Bronchial epithelial cell (primary cell): ENCODE measurements at regions not wholly inside any gene's neighbourhood (a gene's known extent, or its start where the extent isn't known, plus 50 kb on each side); places are given as distances from the start of the nearest gene placed in this dataset.
"Not testable (repeated sequence)": the region's sequence is repeated elsewhere in the genome, so short reads cannot be mapped to it uniquely, and the experiment has no call there.

Experiments used
- DNase-seq: peaks from one replicate; pipeline ENCODE4 v3.0.0-alpha.2; 2010; ENCODE audit warnings: low read depth
- FAIRE-seq: peaks from 2 replicates; lab custom pipeline; 2011; peaks lifted over from hg19 to GRCh38; lab: Jason Lieb, UNC
- H3K27me3 ChIP-seq: 2 replicates; pipeline ENCODE4 v1.5.1; 2011; ENCODE audit warnings: low read length; ENCODE audit not compliant: control insufficient read depth, insufficient read depth
- H3K36me3 ChIP-seq: 2 replicates; pipeline ENCODE4 v1.5.1; 2011; ENCODE audit warnings: low read length; ENCODE audit not compliant: control insufficient read depth, insufficient read depth
- H3K4me3 ChIP-seq: 2 replicates; pipeline ENCODE4 v1.5.1; 2011; ENCODE audit warnings: mild to moderate bottlenecking, low read depth, low read length, control low read depth
- TF ChIP-seq, protein P1 (sequence below): IDR thresholded peaks from 2 replicates; pipeline ENCODE4 v1.5.1; 2011; ENCODE audit warnings: mild to moderate bottlenecking, moderate library complexity, low read length, control low read depth, inconsistent platforms; ENCODE audit not compliant: insufficient read depth, severe bottlenecking

DNA sequence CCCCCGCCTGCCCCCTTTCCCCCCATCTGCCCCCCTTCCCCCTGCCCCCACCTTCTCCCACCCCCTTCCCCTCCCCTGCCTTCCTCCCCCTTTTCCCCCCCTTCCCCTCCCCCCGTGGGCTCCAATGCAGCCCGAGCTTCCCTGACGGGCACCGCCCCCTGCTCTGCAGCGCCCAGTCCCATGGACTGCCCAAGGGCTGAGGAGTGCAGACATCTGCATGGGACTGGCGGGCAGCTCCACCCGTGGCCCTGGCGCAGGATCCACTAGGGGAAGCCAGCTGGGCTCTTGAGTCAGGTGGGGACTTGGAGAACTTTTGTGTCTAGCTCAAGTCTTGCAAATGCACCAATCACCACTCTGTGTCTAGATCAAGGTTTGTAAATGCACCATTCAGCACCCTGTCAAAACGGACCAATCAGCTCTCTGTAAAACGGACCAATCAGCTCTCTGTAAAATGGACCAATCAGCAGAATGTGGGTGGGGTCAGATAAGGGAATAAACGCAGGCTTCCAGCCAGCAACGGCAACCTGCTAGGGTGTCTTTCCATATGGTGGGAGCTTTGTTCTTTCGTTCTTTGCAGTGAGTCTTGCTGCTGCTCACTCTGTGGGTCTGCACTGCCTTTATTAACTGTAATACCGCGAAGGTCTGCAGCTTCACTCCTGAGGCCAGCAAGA lies 300.5 kb upstream of the PABPC4L start:
- DNase-seq, result no peak
- Histone ChIP-seq H3K4me3 (no peak overlapping the region), H3K36me3 (no peaks in the 10 kb centered on the region), H3K27me3 (no peaks in the 10 kb centered on the region)
- no peak for FAIRE-seq
- TF ChIP-seq, protein P1, sequence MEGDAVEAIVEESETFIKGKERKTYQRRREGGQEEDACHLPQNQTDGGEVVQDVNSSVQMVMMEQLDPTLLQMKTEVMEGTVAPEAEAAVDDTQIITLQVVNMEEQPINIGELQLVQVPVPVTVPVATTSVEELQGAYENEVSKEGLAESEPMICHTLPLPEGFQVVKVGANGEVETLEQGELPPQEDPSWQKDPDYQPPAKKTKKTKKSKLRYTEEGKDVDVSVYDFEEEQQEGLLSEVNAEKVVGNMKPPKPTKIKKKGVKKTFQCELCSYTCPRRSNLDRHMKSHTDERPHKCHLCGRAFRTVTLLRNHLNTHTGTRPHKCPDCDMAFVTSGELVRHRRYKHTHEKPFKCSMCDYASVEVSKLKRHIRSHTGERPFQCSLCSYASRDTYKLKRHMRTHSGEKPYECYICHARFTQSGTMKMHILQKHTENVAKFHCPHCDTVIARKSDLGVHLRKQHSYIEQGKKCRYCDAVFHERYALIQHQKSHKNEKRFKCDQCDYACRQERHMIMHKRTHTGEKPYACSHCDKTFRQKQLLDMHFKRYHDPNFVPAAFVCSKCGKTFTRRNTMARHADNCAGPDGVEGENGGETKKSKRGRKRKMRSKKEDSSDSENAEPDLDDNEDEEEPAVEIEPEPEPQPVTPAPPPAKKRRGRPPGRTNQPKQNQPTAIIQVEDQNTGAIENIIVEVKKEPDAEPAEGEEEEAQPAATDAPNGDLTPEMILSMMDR, result no peak

DNA sequence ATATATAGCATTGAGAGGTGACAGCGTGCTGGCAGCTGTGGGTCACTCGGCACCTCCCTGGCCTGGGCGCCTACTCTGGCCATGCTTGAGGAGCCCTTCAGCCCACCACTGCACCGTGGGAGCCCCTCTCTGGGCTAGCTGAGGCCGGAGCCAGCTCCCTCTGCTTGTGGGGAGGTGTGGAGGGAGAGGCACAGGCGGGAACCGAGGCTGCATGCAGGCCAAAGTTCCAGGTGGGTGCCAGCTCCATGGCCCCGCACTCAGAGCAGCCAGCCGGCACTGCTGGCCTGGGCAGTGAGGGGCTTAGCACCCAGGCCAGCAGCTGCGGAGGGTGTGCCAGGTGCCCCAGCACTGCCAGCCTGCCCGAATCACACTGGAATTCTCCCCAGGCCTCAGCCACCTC lies 299.9 kb upstream of the PABPC4L start:
- H3K27me3 ChIP-seq, DNase-seq, H3K4me3 ChIP-seq, FAIRE-seq, H3K36me3 ChIP-seq: not testable (repeated sequence)

DNA sequence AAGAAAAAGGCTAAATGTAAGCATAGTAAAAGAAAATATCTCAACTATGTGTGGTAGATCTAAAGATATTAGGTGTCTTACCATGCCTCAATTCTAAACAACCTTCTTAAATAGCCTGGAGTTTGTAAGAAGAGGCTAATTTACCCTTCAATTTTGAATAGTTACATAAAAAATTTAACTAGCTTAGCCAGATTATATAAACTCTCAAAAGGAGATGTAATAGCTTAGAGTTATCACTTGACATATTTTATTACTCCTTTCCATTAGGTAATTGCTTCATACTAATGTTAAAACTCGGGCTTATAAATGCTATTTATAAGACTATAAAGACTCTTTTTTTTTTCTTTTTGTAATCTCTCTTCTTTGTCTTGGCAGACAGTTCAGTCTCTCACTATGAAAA lies 297.5 kb upstream of the PABPC4L start:
- Histone ChIP-seq H3K27me3 (no peaks in the 10 kb centered on the region), H3K4me3 (no peak overlapping the region), H3K36me3 (no peaks in the 10 kb centered on the region)
- no peak for FAIRE-seq
- TF ChIP-seq, protein P1, result no peak
- no peak for DNase-seq

DNA sequence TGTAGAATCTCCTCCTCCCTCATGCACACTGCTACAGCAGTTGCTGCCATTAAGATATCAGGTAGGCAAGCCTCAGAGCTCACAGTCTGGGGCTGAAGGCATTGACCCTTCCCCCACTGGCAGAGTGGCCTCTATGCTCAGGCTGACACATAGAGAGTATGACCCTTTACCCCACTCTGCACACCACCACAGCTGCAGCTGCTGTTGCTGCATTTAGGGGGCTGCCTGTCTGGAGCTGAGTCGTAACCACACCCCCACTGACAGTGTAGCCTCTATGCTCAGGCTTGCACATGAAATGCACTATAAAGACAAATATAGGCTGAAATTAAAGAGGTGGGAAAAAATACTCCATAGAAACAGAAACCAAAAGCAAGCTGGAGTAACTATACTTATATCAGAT lies 289.3 kb upstream of the PABPC4L start:
- no peaks in the 10 kb centered on the region for H3K27me3 ChIP-seq
- DNase-seq (no peak), FAIRE-seq (no peak)
- H3K4me3 ChIP-seq, result no peak overlapping the region
- no peaks in the 10 kb centered on the region for H3K36me3 ChIP-seq
- TF ChIP-seq, protein P1, result no peak

DNA sequence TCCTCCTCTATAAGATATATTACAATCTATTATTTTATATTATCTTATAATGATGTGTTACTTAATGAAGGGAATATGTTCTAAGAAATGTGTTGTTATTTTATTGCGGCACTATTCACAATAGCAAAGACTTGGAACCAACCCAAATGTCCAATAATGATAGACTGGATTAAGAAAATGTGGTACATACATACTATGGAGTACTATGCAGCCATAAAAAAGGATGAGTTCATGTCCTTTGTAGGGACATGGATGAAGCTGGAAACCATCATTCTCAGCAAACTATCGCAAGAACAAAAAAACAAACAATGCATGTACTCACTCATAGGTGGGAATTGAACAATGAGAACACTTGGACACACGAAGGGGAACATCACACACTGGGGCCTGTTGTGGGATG lies 281.9 kb upstream of the PABPC4L start:
- not testable (repeated sequence) for H3K27me3 ChIP-seq, DNase-seq, FAIRE-seq, H3K4me3 ChIP-seq, H3K36me3 ChIP-seq

DNA sequence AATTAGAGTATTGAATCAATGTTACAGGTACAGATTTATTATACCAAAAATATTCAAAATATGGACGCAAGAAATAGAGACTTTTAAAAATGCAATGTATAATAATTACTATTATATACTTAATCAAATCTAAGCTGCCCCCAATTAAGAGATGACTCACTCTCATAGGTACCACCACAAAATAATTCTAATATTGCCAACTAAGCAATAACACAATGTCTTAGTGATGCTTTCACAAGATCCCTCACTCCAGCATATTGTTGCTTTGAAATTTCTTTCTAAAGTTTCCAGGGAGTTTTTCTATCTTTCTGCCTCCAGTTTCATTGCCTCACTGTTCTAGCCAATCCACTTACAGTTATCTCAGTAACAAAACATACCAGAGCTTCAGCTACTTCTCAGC lies 270.0 kb upstream of the PABPC4L start:
- no peak for DNase-seq
- no peak overlapping the region for H3K4me3 ChIP-seq
- no peaks in the 10 kb centered on the region for H3K27me3 ChIP-seq
- no peaks in the 10 kb centered on the region for H3K36me3 ChIP-seq
- no peak for FAIRE-seq
- TF ChIP-seq, protein P1, result no peak

DNA sequence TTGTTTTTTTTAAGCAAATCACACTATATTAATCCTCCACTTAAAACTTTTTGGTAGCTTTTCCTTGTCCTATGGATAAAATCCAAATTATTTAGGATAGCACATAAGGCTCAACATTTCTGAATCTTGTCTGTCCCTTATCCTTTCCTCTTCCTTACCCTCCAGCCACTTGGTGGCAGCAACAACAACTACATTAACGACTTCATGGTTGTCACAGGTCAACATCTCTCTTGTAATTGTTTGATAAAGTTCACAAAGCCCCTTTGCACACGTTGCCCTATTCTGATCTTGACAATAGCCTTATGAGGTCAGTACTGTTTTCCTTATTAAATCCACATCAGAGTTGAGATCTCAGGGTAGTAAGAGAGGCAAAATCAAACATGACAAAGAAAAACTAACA lies 269.0 kb upstream of the PABPC4L start:
- H3K27me3 ChIP-seq, result no peaks in the 10 kb centered on the region
- TF ChIP-seq, protein P1, result peak; percentile 7
- H3K36me3 ChIP-seq, result no peaks in the 10 kb centered on the region
- FAIRE-seq, result no peak
- no peak for DNase-seq
- H3K4me3 ChIP-seq, result no peak overlapping the region
